ENCODE measurements at regions not wholly inside any gene's neighbourhood (a gene's known extent, or its start where the extent isn't known, plus 50 kb on each side); places are given as distances from the start of the nearest gene placed in this dataset.

DNA sequence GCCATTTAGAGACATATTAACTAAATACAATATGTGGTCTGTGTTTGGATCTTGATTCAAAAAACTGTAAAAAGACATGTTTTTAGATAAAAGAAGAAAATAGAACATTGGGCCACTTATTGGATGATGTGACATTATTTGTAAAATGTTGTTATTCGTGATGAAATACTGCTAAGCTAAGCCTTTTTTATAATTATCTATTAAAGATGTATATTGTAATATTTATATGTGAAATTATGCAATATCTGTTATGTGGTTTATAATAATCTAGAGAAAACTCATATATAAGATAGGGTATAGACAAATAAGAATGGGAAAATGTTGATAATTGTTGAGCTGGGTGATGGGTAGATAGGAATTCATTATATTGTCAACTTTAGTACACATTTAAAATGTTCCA, 82.0 kb upstream of the RGS1 start:
- H3K4me3 Mint-ChIP-seq, result no peak overlapping the region
- Histone ChIP-seq H3K79me2 (ENCODE audit: control insufficient read depth, insufficient read depth, low read length) (no peaks in the 10 kb centered on the region), H3K4me1 (ENCODE audit: control insufficient read depth in 2 of 2, insufficient read depth in 2 of 2, low read length in 2 of 2) (no peaks in the 10 kb centered on the region), H3K4me3 (ENCODE audit: control extremely low read depth in 1 of 5, extremely low read depth in 1 of 5, insufficient read depth in 1 of 5, low read depth in 2 of 5, low read length in 4 of 5) (no peak overlapping the region), H3K27ac (ENCODE audit: low read length in 2 of 2) (no peak overlapping the region), H2AFZ (ENCODE audit: insufficient read depth, low read depth, low read length, poor library complexity, severe bottlenecking) (no peak overlapping the region), H3K4me2 (replicated peaks; ENCODE audit: low read depth, low read length, poor library complexity, severe bottlenecking) (no peak overlapping the region), H3K9me3 (ENCODE audit: control extremely low read depth in 1 of 3, control insufficient read depth in 2 of 3, insufficient read depth in 1 of 3, low read length in 2 of 3) (peaks cover 0 to 3% (median 0%) of the 10 kb centered on the region in 3 donors), H3K9ac (ENCODE audit: low read length) (no peak overlapping the region), H3K27me3 (replicated peaks in 1 of 4; ENCODE audit: control extremely low read depth in 1 of 4, control insufficient read depth in 3 of 4, insufficient read depth in 4 of 4, low read length in 3 of 4) (peaks cover 0 to 4% (median 3%) of the 10 kb centered on the region in 4 experiments), H4K20me1 (ENCODE audit: control insufficient read depth, insufficient read depth, low read length, poor library complexity, severe bottlenecking) (no peaks in the 10 kb centered on the region), H3K36me3 (replicated peaks in 1 of 2; ENCODE audit: control extremely low read depth in 1 of 2, control insufficient read depth in 1 of 2, extremely low read depth in 1 of 2, insufficient read depth in 2 of 2, low read length in 1 of 2) (no peaks in the 10 kb centered on the region)
- ATAC-seq (ENCODE audit: low read depth) (no peak), DNase-seq (no peak)
- H3K4me1 Mint-ChIP-seq, result peaks cover 6% of the 10 kb centered on the region
- peaks cover 5% of the 10 kb centered on the region for H3K27me3 Mint-ChIP-seq
- CTCF ChIA-PET, result interaction anchor here (1.3 to 1.6 kb wide), 2 partner anchors 16 to 19 kb away, joined by 5 to 6 read pairs; no protein-coding TSS in a partner anchor
- POLR2A ChIA-PET, result no interaction called here
- TF ChIP-seq EZH2 (IDR thresholded peaks at IDR 0.05; ENCODE audit: borderline replicate concordance, insufficient read depth, low read depth, low read length, poor library complexity, severe bottlenecking) (no peak), CTCF (IDR thresholded peaks at IDR 0.05) (no peak)
- no CpG with 5 or more reads among the region's 1 CpG for WGBS (ENCODE audit: insufficient coverage)
- no peak overlapping the region for H3K27ac Mint-ChIP-seq
- intact Hi-C loops (cut with micrococcal nuclease), result loop anchor here (5.0 kb wide), 1 partner anchor 89 kb away; no protein-coding TSS in a partner anchor
- no peaks in the 10 kb centered on the region for H3K9me3 Mint-ChIP-seq (ENCODE audit: insufficient read depth)

DNA sequence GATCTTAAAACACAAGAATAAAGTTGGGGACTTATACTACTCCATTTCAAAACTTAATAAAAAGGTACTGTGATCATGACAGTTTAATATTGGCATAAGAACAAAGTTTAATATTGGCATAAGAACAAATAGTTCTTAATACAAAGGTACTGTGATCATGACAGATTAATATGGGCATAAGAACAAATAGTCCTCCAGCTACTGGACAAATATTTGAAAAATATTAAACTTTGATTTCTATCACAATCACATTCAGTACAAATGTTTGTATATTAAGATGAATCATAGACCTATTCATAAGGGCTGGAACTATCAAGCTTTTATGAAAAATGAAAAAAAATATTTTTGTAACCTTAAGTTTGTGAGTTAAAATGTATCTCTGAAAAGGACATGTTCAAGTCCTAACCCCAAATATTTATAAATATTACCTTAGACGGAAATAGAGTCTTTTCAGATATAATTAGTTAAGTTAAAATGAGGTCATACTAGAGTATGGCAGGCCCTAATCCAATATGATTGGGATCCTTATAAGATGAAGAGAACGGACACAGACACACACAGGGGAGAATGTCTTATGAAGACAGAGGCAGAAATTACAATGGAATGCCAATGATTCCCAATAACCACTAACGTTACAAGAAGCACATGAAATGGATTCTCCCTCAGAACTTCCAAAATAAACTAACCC, 79.1 kb upstream of the RGS1 start:
- intact Hi-C loops (cut with micrococcal nuclease), result no loop called here
- Histone ChIP-seq H3K9ac (ENCODE audit: low read length) (no peak overlapping the region), H3K36me3 (replicated peaks in 1 of 2; ENCODE audit: control extremely low read depth in 1 of 2, control insufficient read depth in 1 of 2, extremely low read depth in 1 of 2, insufficient read depth in 2 of 2, low read length in 1 of 2) (no peaks in the 10 kb centered on the region), H3K9me3 (ENCODE audit: control extremely low read depth in 1 of 3, control insufficient read depth in 2 of 3, insufficient read depth in 1 of 3, low read length in 2 of 3) (peaks cover 0 to 10% (median 2%) of the 10 kb centered on the region in 3 donors), H3K4me1 (ENCODE audit: control insufficient read depth in 2 of 2, insufficient read depth in 2 of 2, low read length in 2 of 2) (no peaks in the 10 kb centered on the region), H3K4me2 (replicated peaks; ENCODE audit: low read depth, low read length, poor library complexity, severe bottlenecking) (no peak overlapping the region), H3K27me3 (replicated peaks in 1 of 4; ENCODE audit: control extremely low read depth in 1 of 4, control insufficient read depth in 3 of 4, insufficient read depth in 4 of 4, low read length in 3 of 4) (peaks cover 2 to 7% (median 3%) of the 10 kb centered on the region in 4 experiments), H2AFZ (ENCODE audit: insufficient read depth, low read depth, low read length, poor library complexity, severe bottlenecking) (no peak overlapping the region), H3K27ac (ENCODE audit: low read length in 2 of 2) (no peak overlapping the region), H3K79me2 (ENCODE audit: control insufficient read depth, insufficient read depth, low read length) (no peaks in the 10 kb centered on the region), H3K4me3 (ENCODE audit: control extremely low read depth in 1 of 5, extremely low read depth in 1 of 5, insufficient read depth in 1 of 5, low read depth in 2 of 5, low read length in 4 of 5) (no peak overlapping the region), H4K20me1 (ENCODE audit: control insufficient read depth, insufficient read depth, low read length, poor library complexity, severe bottlenecking) (no peaks in the 10 kb centered on the region)
- no peaks in the 10 kb centered on the region for H3K4me1 Mint-ChIP-seq
- TF ChIP-seq EZH2 (IDR thresholded peaks at IDR 0.05; ENCODE audit: borderline replicate concordance, insufficient read depth, low read depth, low read length, poor library complexity, severe bottlenecking) (no peak), CTCF (IDR thresholded peaks at IDR 0.05) (no peak)
- no peaks in the 10 kb centered on the region for H3K9me3 Mint-ChIP-seq (ENCODE audit: insufficient read depth)
- DNase-seq (no peak), ATAC-seq (ENCODE audit: low read depth) (no peak)
- peaks cover 12% of the 10 kb centered on the region for H3K27me3 Mint-ChIP-seq
- CTCF ChIA-PET, result interaction anchor here (1.0 to 2.2 kb wide), 3 partner anchors 19 to 85 kb away, joined by 3 to 6 read pairs (median 4); no protein-coding TSS in a partner anchor
- no peak overlapping the region for H3K4me3 Mint-ChIP-seq
- no CpG with 5 or more reads among the region's 3 CpGs for WGBS (ENCODE audit: insufficient coverage)
- POLR2A ChIA-PET, result no interaction called here
- no peak overlapping the region for H3K27ac Mint-ChIP-seq

Data from B cell (primary cell).